CD4-positive, alpha-beta T cell treated with Interleukin-17A for 1 hour (primary cell): ENCODE measurements at regions not wholly inside any gene's neighbourhood (a gene's known extent, or its start where the extent isn't known, plus 50 kb on each side); places are given as distances from the start of the nearest gene placed in this dataset.
"Not testable (repeated sequence)": the region's sequence is repeated elsewhere in the genome, so short reads cannot be mapped to it uniquely, and the experiment has no call there.

Experiments
- DNase-seq: peaks from one replicate; pipeline ENCODE4 v3.0.0-alpha.2; 2020

- DNase-seq, result no peak
Measured at GRCh38 chrY:20042993-20043392, 298.5 kb upstream of the KDM5D start.

GRCh38 chrY:20025676-20026075 lies 281.1 kb upstream of the KDM5D start:
- no peak for DNase-seq

- not testable (repeated sequence) for DNase-seq
Measured at GRCh38 chrY:19993410-19993809, 248.9 kb upstream of the KDM5D start.

- no peak for DNase-seq
Measured at GRCh38 chrY:19973012-19973411, 228.5 kb upstream of the KDM5D start.

GRCh38 chrY:19947702-19948101 lies 203.2 kb upstream of the KDM5D start:
- DNase-seq, result no peak

- no peak for DNase-seq
Measured at GRCh38 chrY:19899011-19899410, 154.5 kb upstream of the KDM5D start.

GRCh38 chrY:19892076-19892964 lies 147.8 kb upstream of the KDM5D start:
- no peak for DNase-seq

GRCh38 chrY:19882145-19882544 lies 137.6 kb upstream of the KDM5D start:
- DNase-seq, result no peak

GRCh38 chrY:19869715-19870114 lies 125.2 kb upstream of the KDM5D start:
- DNase-seq, result no peak

GRCh38 chrY:19869281-19869680 lies 124.8 kb upstream of the KDM5D start:
- DNase-seq, result no peak

GRCh38 chrY:19868647-19869046 lies 124.1 kb upstream of the KDM5D start:
- DNase-seq, result no peak

GRCh38 chrY:19856474-19857135 lies 112.1 kb upstream of the KDM5D start:
- DNase-seq, result no peak

GRCh38 chrY:19842972-19843371 lies 98.4 kb upstream of the KDM5D start:
- no peak for DNase-seq

GRCh38 chrY:19824136-19824535 lies 79.6 kb upstream of the KDM5D start:
- no peak for DNase-seq

- no peak for DNase-seq
Measured at GRCh38 chrY:19818546-19818945, 74.0 kb upstream of the KDM5D start.

GRCh38 chrY:19816920-19817319 lies 72.4 kb upstream of the KDM5D start:
- peak; percentile 2 for DNase-seq

- DNase-seq, result no peak
Measured at GRCh38 chrY:19816053-19816823, 71.7 kb upstream of the KDM5D start.
